Activated CD4-positive, alpha-beta memory T cell treated with anti-CD3 and anti-CD28 coated beads for 36 hours (primary cell): ENCODE measurements at regions not wholly inside any gene's neighbourhood (a gene's known extent, or its start where the extent isn't known, plus 50 kb on each side); places are given as distances from the start of the nearest gene placed in this dataset.
"Not testable (repeated sequence)": the region's sequence is repeated elsewhere in the genome, so short reads cannot be mapped to it uniquely, and the experiment has no call there.

Experiments used
- CTCF ChIA-PET: fragments of 350-600 bp; sonication (Branson Sonifier 250); formaldehyde crosslinking; loops from one replicate; lab custom pipeline; 2021; ENCODE audit warnings: antibody characterized with exemption, inconsistent platforms; lab: Charles Lee
- POLR2A ChIA-PET: fragments of 350-600 bp; sonication (Branson Sonifier 250); formaldehyde crosslinking; loops from one replicate; lab custom pipeline; 2021; ENCODE audit warnings: antibody characterized with exemption; lab: Charles Lee
- DNase-seq: peaks from one replicate; pipeline ENCODE4 v3.0.0-alpha.2; 2020
- H3K27ac Mint-ChIP-seq: one replicate; pipeline ENCODE4 v1.8.0; 2021; ENCODE audit warnings: mixed read lengths
- H3K27me3 Mint-ChIP-seq: one replicate; pipeline ENCODE4 v1.8.0; 2021; ENCODE audit warnings: mixed read lengths
- H3K36me3 Mint-ChIP-seq: one replicate; pipeline ENCODE4 v1.8.0; 2021; ENCODE audit warnings: mixed read lengths
- H3K4me1 Mint-ChIP-seq: one replicate; pipeline ENCODE4 v1.8.0; 2021; ENCODE audit warnings: low read depth, mixed read lengths
- H3K4me3 Mint-ChIP-seq: one replicate; pipeline ENCODE4 v1.8.0; 2021; ENCODE audit warnings: mild to moderate bottlenecking, mixed read lengths
- H3K9me3 Mint-ChIP-seq: one replicate; pipeline ENCODE4 v1.8.0; 2021; ENCODE audit warnings: mixed read lengths
- intact Hi-C: fragments of 100-400 bp; cut with micrococcal nuclease; formaldehyde crosslinking; loops from one replicate; pipeline ENCODE4 v1.15.1; 2023

GRCh38 chr3:177453451-177453844 is 256.2 kb upstream of the TBL1XR1 start:
- no peak overlapping the region for H3K27ac Mint-ChIP-seq
- ChIA-PET POLR2A (no interaction called here), CTCF (no interaction called here)
- H3K4me1 Mint-ChIP-seq, result peaks cover 15% of the 10 kb centered on the region
- no peaks in the 10 kb centered on the region for H3K36me3 Mint-ChIP-seq
- H3K9me3 Mint-ChIP-seq, result peaks cover 2% of the 10 kb centered on the region
- no peak overlapping the region for H3K4me3 Mint-ChIP-seq
- intact Hi-C loops, result no loop called here
- no peaks in the 10 kb centered on the region for H3K27me3 Mint-ChIP-seq
- no peak for DNase-seq

DNA sequence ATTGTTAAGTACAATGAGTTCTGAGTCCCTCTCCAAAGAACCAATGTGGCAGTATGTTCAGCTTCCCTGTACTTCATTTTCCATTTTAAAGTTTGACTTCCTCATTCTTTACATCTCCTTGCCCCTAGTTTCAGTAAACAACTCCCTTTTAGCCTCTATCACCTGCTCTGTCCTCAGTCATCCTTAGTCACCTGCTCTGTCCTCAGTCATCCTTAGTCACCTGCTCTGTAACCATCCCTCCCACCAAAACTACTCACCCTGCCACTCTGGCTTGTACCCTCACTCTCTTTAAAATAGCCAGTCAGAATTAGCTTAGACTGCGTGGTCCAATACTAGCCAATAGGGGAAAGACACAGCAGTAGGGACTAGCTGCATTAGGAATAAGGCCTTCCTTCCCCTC is 259.9 kb upstream of the TBL1XR1 start:
- H3K36me3 Mint-ChIP-seq, intact Hi-C loops, CTCF ChIA-PET, H3K4me3 Mint-ChIP-seq, H3K4me1 Mint-ChIP-seq, POLR2A ChIA-PET, H3K27me3 Mint-ChIP-seq, H3K9me3 Mint-ChIP-seq, H3K27ac Mint-ChIP-seq: not testable (repeated sequence)
- DNase-seq, result peak; percentile 32

- DNase-seq, result no peak
- ChIA-PET POLR2A (no interaction called here), CTCF (no interaction called here)
- no peaks in the 10 kb centered on the region for H3K36me3 Mint-ChIP-seq
- H3K27ac Mint-ChIP-seq, result no peak overlapping the region
- intact Hi-C loops, result no loop called here
- H3K9me3 Mint-ChIP-seq, result peaks cover 2% of the 10 kb centered on the region
- H3K4me1 Mint-ChIP-seq, result peaks cover 7% of the 10 kb centered on the region
- H3K27me3 Mint-ChIP-seq, result no peaks in the 10 kb centered on the region
- no peak overlapping the region for H3K4me3 Mint-ChIP-seq
These were observed 262.1 kb upstream of the TBL1XR1 start for GRCh38 chr3:177459401-177459800.

GRCh38 chr3:177460047-177460446 is 262.8 kb upstream of the TBL1XR1 start:
- Mint-ChIP-seq H3K9me3 (peaks cover 2% of the 10 kb centered on the region), H3K4me1 (peaks cover 7% of the 10 kb centered on the region), H3K36me3 (no peaks in the 10 kb centered on the region), H3K27ac (no peak overlapping the region), H3K4me3 (no peak overlapping the region), H3K27me3 (no peaks in the 10 kb centered on the region)
- POLR2A ChIA-PET, result no interaction called here
- intact Hi-C loops, result no loop called here
- no peak for DNase-seq
- CTCF ChIA-PET, result no interaction called here

GRCh38 chr3:177461765-177462164 is 264.5 kb upstream of the TBL1XR1 start:
- Mint-ChIP-seq H3K4me3 (no peak overlapping the region), H3K27ac (no peak overlapping the region), H3K9me3 (no peaks in the 10 kb centered on the region), H3K36me3 (no peaks in the 10 kb centered on the region), H3K4me1 (peaks cover 9% of the 10 kb centered on the region), H3K27me3 (no peaks in the 10 kb centered on the region)
- intact Hi-C loops, result no loop called here
- DNase-seq, result no peak
- POLR2A ChIA-PET, result no interaction called here
- CTCF ChIA-PET, result no interaction called here

GRCh38 chr3:177463341-177463740 is 266.1 kb upstream of the TBL1XR1 start:
- CTCF ChIA-PET, H3K27ac Mint-ChIP-seq, H3K36me3 Mint-ChIP-seq, H3K4me3 Mint-ChIP-seq, intact Hi-C loops, H3K27me3 Mint-ChIP-seq, DNase-seq, H3K9me3 Mint-ChIP-seq, POLR2A ChIA-PET, H3K4me1 Mint-ChIP-seq: not testable (repeated sequence)

DNA sequence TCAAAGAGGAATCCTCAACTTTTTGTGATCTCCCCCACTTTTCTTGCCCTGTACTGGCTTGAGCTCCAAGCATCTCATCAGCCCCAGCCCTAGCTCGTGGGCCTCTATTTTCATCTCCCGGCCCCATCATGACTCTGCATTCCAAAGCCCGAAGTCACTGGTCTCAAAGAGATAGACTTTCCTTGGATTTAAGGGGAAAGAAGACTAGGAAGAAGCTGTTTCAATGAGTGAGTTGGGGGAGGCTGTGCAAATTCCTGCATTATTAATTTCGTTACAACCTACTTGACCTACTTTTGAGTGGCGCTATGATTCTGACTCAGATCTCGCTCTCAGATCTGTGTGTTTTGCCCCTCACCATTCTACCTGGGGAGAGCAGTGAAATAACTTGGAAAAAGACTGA is 266.6 kb upstream of the TBL1XR1 start:
- H3K27ac Mint-ChIP-seq, result no peak overlapping the region
- POLR2A ChIA-PET, result no interaction called here

GRCh38 chr3:177464392-177465256 is 267.3 kb upstream of the TBL1XR1 start:
- intact Hi-C loops, result no loop called here
- peaks cover 9% of the 10 kb centered on the region for H3K4me1 Mint-ChIP-seq
- DNase-seq, result no peak
- H3K27ac Mint-ChIP-seq, result no peak overlapping the region
- no peaks in the 10 kb centered on the region for H3K27me3 Mint-ChIP-seq
- no peak overlapping the region for H3K4me3 Mint-ChIP-seq
- ChIA-PET POLR2A (no interaction called here), CTCF (no interaction called here)
- H3K36me3 Mint-ChIP-seq, result no peaks in the 10 kb centered on the region
- no peaks in the 10 kb centered on the region for H3K9me3 Mint-ChIP-seq

More for the DNA sequence above, 266.6 kb upstream of the TBL1XR1 start:
- Mint-ChIP-seq H3K27me3 (no peaks in the 10 kb centered on the region), H3K36me3 (no peaks in the 10 kb centered on the region), H3K4me3 (no peak overlapping the region), H3K4me1 (peaks cover 9% of the 10 kb centered on the region), H3K9me3 (no peaks in the 10 kb centered on the region)
- CTCF ChIA-PET, result no interaction called here
- no peak for DNase-seq
- intact Hi-C loops, result no loop called here

DNA sequence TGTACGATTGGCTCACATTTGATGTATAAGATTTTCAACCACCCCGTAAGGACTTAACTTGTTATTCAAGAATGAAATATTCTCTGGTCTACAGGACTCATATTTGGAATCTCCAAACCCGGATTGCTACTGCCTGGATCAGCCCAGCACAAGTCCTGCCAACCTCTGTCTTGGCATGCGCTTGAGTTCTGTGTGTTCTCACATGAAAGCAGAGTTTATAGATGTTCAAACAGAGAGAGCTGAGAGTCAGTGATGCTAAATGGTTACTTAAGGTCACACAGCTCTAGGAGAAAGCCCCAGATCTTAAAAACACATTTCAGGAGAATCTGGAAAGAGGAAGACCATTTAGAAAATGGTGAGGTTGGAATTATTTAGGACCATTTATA is 268.0 kb upstream of the TBL1XR1 start:
- Mint-ChIP-seq H3K27ac (no peak overlapping the region), H3K4me1 (peaks cover 9% of the 10 kb centered on the region), H3K36me3 (no peaks in the 10 kb centered on the region), H3K4me3 (no peak overlapping the region), H3K27me3 (no peaks in the 10 kb centered on the region), H3K9me3 (no peaks in the 10 kb centered on the region)
- ChIA-PET POLR2A (no interaction called here), CTCF (no interaction called here)
- DNase-seq, result no peak
- intact Hi-C loops, result no loop called here

GRCh38 chr3:177466074-177466473 is 268.8 kb upstream of the TBL1XR1 start:
- ChIA-PET CTCF (no interaction called here), POLR2A (no interaction called here)
- DNase-seq, result no peak
- Mint-ChIP-seq H3K27ac (no peak overlapping the region), H3K9me3 (no peaks in the 10 kb centered on the region), H3K36me3 (no peaks in the 10 kb centered on the region), H3K27me3 (no peaks in the 10 kb centered on the region), H3K4me1 (peaks cover 9% of the 10 kb centered on the region), H3K4me3 (no peak overlapping the region)
- intact Hi-C loops, result no loop called here

DNA sequence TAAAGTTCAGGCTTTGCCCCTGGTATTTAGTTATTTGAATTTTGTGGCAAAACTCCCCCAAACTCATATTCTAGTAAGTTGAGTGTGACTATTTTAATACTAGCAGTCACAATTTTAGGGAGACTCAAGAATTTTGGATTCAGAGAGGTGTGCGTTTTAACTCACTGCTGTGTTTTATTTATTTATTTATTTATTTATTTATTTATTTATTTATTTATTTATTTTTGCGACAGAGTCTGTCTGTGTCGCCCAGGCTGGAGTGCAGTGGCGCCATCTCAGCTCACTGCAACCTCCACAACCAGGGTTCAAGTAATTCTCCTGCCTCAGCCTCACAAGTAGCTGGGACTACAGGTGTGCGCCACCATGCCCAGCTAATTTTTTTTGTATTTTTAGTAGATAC is 269.3 kb upstream of the TBL1XR1 start:
- CTCF ChIA-PET, H3K27me3 Mint-ChIP-seq, POLR2A ChIA-PET, H3K36me3 Mint-ChIP-seq, H3K4me3 Mint-ChIP-seq, DNase-seq, H3K4me1 Mint-ChIP-seq, intact Hi-C loops, H3K27ac Mint-ChIP-seq, H3K9me3 Mint-ChIP-seq: not testable (repeated sequence)

- no peak overlapping the region for H3K27ac Mint-ChIP-seq
- H3K27me3 Mint-ChIP-seq, result no peaks in the 10 kb centered on the region
- no peaks in the 10 kb centered on the region for H3K36me3 Mint-ChIP-seq
- no peak overlapping the region for H3K4me3 Mint-ChIP-seq
- no peak for DNase-seq
- peaks cover 9% of the 10 kb centered on the region for H3K4me1 Mint-ChIP-seq
- H3K9me3 Mint-ChIP-seq, result no peaks in the 10 kb centered on the region
- intact Hi-C loops, result no loop called here
- POLR2A ChIA-PET, result no interaction called here
- CTCF ChIA-PET, result no interaction called here
These were observed 270.1 kb upstream of the TBL1XR1 start for GRCh38 chr3:177467247-177467985.

GRCh38 chr3:177468331-177468730 is 271.0 kb upstream of the TBL1XR1 start:
- DNase-seq, result no peak
- Mint-ChIP-seq H3K4me3 (no peak overlapping the region), H3K27me3 (no peaks in the 10 kb centered on the region), H3K9me3 (no peaks in the 10 kb centered on the region), H3K4me1 (peaks cover 9% of the 10 kb centered on the region), H3K27ac (no peak overlapping the region), H3K36me3 (no peaks in the 10 kb centered on the region)
- CTCF ChIA-PET, result no interaction called here
- intact Hi-C loops, result no loop called here
- POLR2A ChIA-PET, result no interaction called here
